Neural cell (in vitro differentiated cells): ENCODE measurements at regions not wholly inside any gene's neighbourhood (a gene's known extent, or its start where the extent isn't known, plus 50 kb on each side); places are given as distances from the start of the nearest gene placed in this dataset.

Experiments used
- H2AFZ ChIP-seq: fragments of 200-600, 300-800 bp; sonication (generic), shearing (Covaris generic); 2 replicates; pipeline ENCODE4 v1.6.0; 2014; ENCODE audit warnings: low read depth, mild to moderate bottlenecking, antibody characterized with exemption, low read length, moderate library complexity
- H3F3A ChIP-seq: fragments of 200-600 bp; shearing (Covaris generic); 2 replicates; pipeline ENCODE4 v1.6.1; 2016; ENCODE audit warnings: mild to moderate bottlenecking, moderate library complexity, mixed read lengths, antibody characterized with exemption, low read length; ENCODE audit not compliant: insufficient read depth, poor library complexity, severe bottlenecking
- H3K27ac ChIP-seq: fragments of 200-600, 300-800 bp; sonication (generic), shearing (Covaris generic); 2 replicates; pipeline ENCODE4 v1.5.1; 2014; ENCODE audit warnings: mild to moderate bottlenecking, low read length, moderate library complexity
- H3K27me3 ChIP-seq: fragments of 300-800, 200-600 bp; sonication (generic), shearing (Covaris generic); 2 replicates; pipeline ENCODE4 v1.6.0; 2014; ENCODE audit warnings: mild to moderate bottlenecking, low read depth, low read length, moderate library complexity; ENCODE audit not compliant: insufficient read depth
- H3K36me3 ChIP-seq: fragments of 300-800, 200-600 bp; sonication (generic), shearing (Covaris generic); 2 replicates; pipeline ENCODE4 v1.5.1; 2014; ENCODE audit warnings: mild to moderate bottlenecking, antibody characterized with exemption, low read length, moderate library complexity; ENCODE audit not compliant: insufficient read depth
- H3K4me2 ChIP-seq: fragments of 300-800, 200-600 bp; sonication (generic), shearing (Covaris generic); 2 replicates; pipeline ENCODE4 v1.6.0; 2014; ENCODE audit warnings: mild to moderate bottlenecking, low read length
- H3K4me3 ChIP-seq: fragments of 300-800, 200-600 bp; sonication (generic), shearing (Covaris generic); 2 replicates; pipeline ENCODE4 v1.5.1; 2014; ENCODE audit warnings: mild to moderate bottlenecking, low read length, moderate library complexity
- H3K79me2 ChIP-seq: fragments of 200-600 bp; shearing (Covaris generic); replicated peaks from 2 replicates; pipeline ENCODE4 v1.6.0; 2014; ENCODE audit warnings: mild to moderate bottlenecking, low read length, moderate library complexity; ENCODE audit not compliant: insufficient read depth
- H3K9ac ChIP-seq: fragments of 300-800, 200-600 bp; sonication (generic), shearing (Covaris generic); 2 replicates; pipeline ENCODE4 v1.6.1; 2016; ENCODE audit warnings: mild to moderate bottlenecking, low read length, mixed read lengths
- H3K9me2 ChIP-seq: fragments of 200-600 bp; shearing (Covaris generic); 2 replicates; pipeline ENCODE4 v1.6.1; 2016; ENCODE audit warnings: mild to moderate bottlenecking, low read length, mixed read lengths; ENCODE audit not compliant: insufficient read depth
- H3K9me3 ChIP-seq: fragments of 200-600, 300-800 bp; sonication (generic), shearing (Covaris generic); 2 replicates; pipeline ENCODE4 v1.6.1; 2016; ENCODE audit warnings: mild to moderate bottlenecking, mixed run types, low read length, moderate library complexity, mixed read lengths
- H4K20me1 ChIP-seq: fragments of 200-600 bp; shearing (Covaris generic); 2 replicates; pipeline ENCODE4 v1.6.1; 2016; ENCODE audit warnings: mild to moderate bottlenecking, mixed run types; ENCODE audit not compliant: insufficient read depth
- CTCF ChIP-seq: fragments of 450-650 bp; IDR thresholded peaks from 2 replicates; pipeline ENCODE4 v1.5.1; 2014; ENCODE audit warnings: antibody characterized with exemption, mild to moderate bottlenecking, moderate library complexity; ENCODE audit not compliant: poor library complexity, severe bottlenecking
- EP300 ChIP-seq: fragments of 450-650 bp; conservative IDR thresholded peaks from 2 replicates; pipeline ENCODE4 v1.6.1; 2014; ENCODE audit warnings: antibody characterized with exemption, mild to moderate bottlenecking, moderate library complexity; ENCODE audit not compliant: poor library complexity, severe bottlenecking
- EZH2 ChIP-seq: fragments of 200-600, 300-800 bp; shearing (Covaris generic), sonication (generic); IDR thresholded peaks from 2 replicates; pipeline ENCODE4 v1.6.1; 2014; ENCODE audit warnings: antibody characterized with exemption, low read length, borderline replicate concordance, mild to moderate bottlenecking; ENCODE audit not compliant: insufficient read depth, poor library complexity, severe bottlenecking
- MXI1 ChIP-seq: fragments of 450-650 bp; conservative IDR thresholded peaks from 2 replicates; pipeline ENCODE4 v1.6.1; 2014; ENCODE audit warnings: antibody characterized with exemption, mild to moderate bottlenecking; ENCODE audit not compliant: poor library complexity, severe bottlenecking
- POLR2AphosphoS5 ChIP-seq: IDR thresholded peaks from 2 replicates; pipeline ENCODE4 v1.6.1; 2012
- RAD21 ChIP-seq: fragments of 450-650 bp; conservative IDR thresholded peaks from 2 replicates; pipeline ENCODE4 v1.6.1; 2014; ENCODE audit warnings: antibody characterized with exemption, mild to moderate bottlenecking, moderate library complexity
- SMC3 ChIP-seq: fragments of 450-650 bp; conservative IDR thresholded peaks from 2 replicates; pipeline ENCODE4 v1.6.1; 2014; ENCODE audit warnings: antibody characterized with exemption, mild to moderate bottlenecking, moderate library complexity; ENCODE audit not compliant: poor library complexity
- TAF1 ChIP-seq: IDR thresholded peaks from 2 replicates; pipeline ENCODE4 v1.6.1; 2012; ENCODE audit warnings: low read depth
- TF ChIP-seq, protein P1 (sequence below): IDR thresholded peaks from 2 replicates; pipeline ENCODE4 v1.6.1; 2012; ENCODE audit warnings: borderline replicate concordance

DNA sequence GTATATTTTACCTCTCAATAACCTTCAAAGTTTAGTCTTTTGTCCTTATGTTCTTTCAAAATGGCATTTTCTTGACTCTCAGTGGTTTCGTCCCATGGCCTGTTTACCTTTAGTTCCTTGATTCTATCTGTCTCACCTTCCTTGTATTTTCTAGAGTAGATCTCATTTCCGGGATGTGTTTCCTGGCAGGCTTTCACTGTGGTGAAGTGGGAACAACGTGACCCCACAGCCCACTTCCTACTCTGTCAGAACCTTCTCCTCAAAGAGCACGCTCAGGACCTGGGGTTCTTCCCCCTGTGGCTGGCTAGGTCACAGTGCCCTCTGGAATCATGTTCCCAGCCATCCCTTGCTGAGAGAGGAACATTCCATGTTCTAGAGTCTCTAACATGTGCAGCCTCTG, 129.9 kb upstream of the ZNF32 start:
- no peaks in the 10 kb centered on the region for H3K9me3 ChIP-seq
- H3K9me2 ChIP-seq, result no peaks in the 10 kb centered on the region
- H3K4me2 ChIP-seq, result no peak overlapping the region
- no peak overlapping the region for H3K27ac ChIP-seq
- no peak overlapping the region for H2AFZ ChIP-seq
- H3K9ac ChIP-seq, result no peak overlapping the region
- H4K20me1 ChIP-seq, result no peaks in the 10 kb centered on the region
- TF ChIP-seq EP300, result no peak
- TF ChIP-seq TAF1, result no peak
- no peaks in the 10 kb centered on the region for H3K27me3 ChIP-seq
- no peaks in the 10 kb centered on the region for H3K36me3 ChIP-seq
- no peak overlapping the region for H3K4me3 ChIP-seq
- no peaks in the 10 kb centered on the region for H3K79me2 ChIP-seq
- H3F3A ChIP-seq, result no peaks in the 10 kb centered on the region

DNA sequence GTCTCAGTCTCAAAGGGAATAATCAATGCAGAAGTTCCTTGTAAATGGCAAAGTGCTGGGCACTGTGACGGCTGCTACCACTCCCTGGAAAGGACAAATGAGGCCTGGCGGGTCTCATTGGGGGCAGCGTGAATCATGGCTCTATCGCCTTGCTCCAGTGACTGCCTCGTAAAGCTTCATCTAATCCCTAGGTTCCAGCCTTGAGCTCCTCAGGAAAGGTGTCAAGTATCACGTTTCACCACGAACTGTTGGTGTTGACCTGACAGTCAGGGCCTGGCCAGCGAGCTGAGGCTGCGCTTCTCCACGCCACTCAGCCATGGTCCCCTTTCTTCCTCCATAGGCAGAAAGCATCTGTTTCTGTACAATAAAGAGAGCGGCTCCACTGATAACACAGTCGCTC, 126.7 kb upstream of the ZNF32 start:
- Histone ChIP-seq H3F3A (no peaks in the 10 kb centered on the region), H3K9me2 (no peaks in the 10 kb centered on the region), H3K27ac (no peak overlapping the region), H3K4me2 (no peak overlapping the region), H2AFZ (no peak overlapping the region), H3K9ac (no peak overlapping the region), H3K27me3 (no peaks in the 10 kb centered on the region), H3K79me2 (no peaks in the 10 kb centered on the region), H3K4me3 (no peak overlapping the region), H3K9me3 (no peaks in the 10 kb centered on the region), H3K36me3 (no peaks in the 10 kb centered on the region), H4K20me1 (no peaks in the 10 kb centered on the region)
- no peak for TF ChIP-seq TAF1
- TF ChIP-seq RAD21, result no peak
- no peak for TF ChIP-seq CTCF
- no peak for TF ChIP-seq POLR2AphosphoS5
- TF ChIP-seq, protein P1, sequence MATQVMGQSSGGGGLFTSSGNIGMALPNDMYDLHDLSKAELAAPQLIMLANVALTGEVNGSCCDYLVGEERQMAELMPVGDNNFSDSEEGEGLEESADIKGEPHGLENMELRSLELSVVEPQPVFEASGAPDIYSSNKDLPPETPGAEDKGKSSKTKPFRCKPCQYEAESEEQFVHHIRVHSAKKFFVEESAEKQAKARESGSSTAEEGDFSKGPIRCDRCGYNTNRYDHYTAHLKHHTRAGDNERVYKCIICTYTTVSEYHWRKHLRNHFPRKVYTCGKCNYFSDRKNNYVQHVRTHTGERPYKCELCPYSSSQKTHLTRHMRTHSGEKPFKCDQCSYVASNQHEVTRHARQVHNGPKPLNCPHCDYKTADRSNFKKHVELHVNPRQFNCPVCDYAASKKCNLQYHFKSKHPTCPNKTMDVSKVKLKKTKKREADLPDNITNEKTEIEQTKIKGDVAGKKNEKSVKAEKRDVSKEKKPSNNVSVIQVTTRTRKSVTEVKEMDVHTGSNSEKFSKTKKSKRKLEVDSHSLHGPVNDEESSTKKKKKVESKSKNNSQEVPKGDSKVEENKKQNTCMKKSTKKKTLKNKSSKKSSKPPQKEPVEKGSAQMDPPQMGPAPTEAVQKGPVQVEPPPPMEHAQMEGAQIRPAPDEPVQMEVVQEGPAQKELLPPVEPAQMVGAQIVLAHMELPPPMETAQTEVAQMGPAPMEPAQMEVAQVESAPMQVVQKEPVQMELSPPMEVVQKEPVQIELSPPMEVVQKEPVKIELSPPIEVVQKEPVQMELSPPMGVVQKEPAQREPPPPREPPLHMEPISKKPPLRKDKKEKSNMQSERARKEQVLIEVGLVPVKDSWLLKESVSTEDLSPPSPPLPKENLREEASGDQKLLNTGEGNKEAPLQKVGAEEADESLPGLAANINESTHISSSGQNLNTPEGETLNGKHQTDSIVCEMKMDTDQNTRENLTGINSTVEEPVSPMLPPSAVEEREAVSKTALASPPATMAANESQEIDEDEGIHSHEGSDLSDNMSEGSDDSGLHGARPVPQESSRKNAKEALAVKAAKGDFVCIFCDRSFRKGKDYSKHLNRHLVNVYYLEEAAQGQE, result no peak
- TF ChIP-seq SMC3, result no peak
- no peak for TF ChIP-seq EP300
- TF ChIP-seq MXI1, result no peak
- no peak for TF ChIP-seq EZH2

DNA sequence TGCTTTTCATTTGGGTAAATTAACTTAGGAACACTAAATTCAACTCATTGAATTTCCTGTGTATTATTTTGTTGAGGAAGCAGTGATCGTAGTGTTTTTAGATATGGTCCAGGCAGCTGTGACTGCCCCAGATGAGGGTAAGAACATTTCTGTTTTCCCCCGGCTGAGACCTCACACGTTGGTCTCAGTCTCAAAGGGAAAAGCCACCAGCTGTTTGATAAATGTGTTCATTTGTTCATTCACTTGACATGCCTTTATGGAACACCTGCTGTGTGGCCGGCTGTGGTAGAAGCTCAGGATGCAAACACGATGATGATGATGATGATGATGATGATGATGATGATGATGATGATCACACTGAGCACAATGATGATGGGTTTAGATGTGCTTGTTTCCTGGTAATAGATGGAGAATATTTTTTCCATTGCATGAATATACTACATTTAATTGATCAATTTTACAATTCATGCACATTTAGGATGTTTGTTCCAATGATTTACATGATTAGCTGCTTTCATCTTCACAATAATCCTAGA, 125.6 kb upstream of the ZNF32 start:
- Histone ChIP-seq H3K27me3 (no peaks in the 10 kb centered on the region), H3K9ac (no peak overlapping the region), H2AFZ (no peak overlapping the region), H4K20me1 (no peaks in the 10 kb centered on the region), H3K4me2 (no peak overlapping the region), H3K27ac (no peak overlapping the region), H3K4me3 (no peak overlapping the region), H3F3A (no peaks in the 10 kb centered on the region), H3K36me3 (no peaks in the 10 kb centered on the region), H3K9me2 (no peaks in the 10 kb centered on the region), H3K79me2 (no peaks in the 10 kb centered on the region), H3K9me3 (no peaks in the 10 kb centered on the region)
- no peak for TF ChIP-seq RAD21
- TF ChIP-seq SMC3, result no peak
- TF ChIP-seq EZH2, result no peak
- TF ChIP-seq MXI1, result no peak
- TF ChIP-seq EP300, result no peak
- no peak for TF ChIP-seq POLR2AphosphoS5
- TF ChIP-seq, protein P1, result no peak
- TF ChIP-seq CTCF, result no peak
- no peak for TF ChIP-seq TAF1
